Transverse colon (tissue), 4 donors: ENCODE measurements at regions not wholly inside any gene's neighbourhood (a gene's known extent, or its start where the extent isn't known, plus 50 kb on each side); places are given as distances from the start of the nearest gene placed in this dataset.

Experiments
- DNase-seq: peaks from one replicate; pipeline ENCODE4 v3.0.0-alpha.2; 2019
- H3K27ac ChIP-seq, 4 donors: fragments of 200-600 bp; sonication (generic); 2 replicates each; pipeline ENCODE4 v1.5.1; 2016 to 2018; ENCODE audit warnings: inconsistent platforms in 4 of 4
- H3K27me3 ChIP-seq: fragments of 200-600 bp; sonication (generic); 2 replicates; pipeline ENCODE4 v1.5.1; 2017; ENCODE audit warnings: inconsistent platforms
- H3K36me3 ChIP-seq, 4 donors: fragments of 200-600 bp; sonication (generic); 2 replicates each; pipeline ENCODE4 v1.5.1; 2017 to 2019; ENCODE audit warnings: inconsistent platforms in 4 of 4
- H3K4me1 ChIP-seq, 4 donors: fragments of 200-600 bp; sonication (generic); 2 replicates each; pipeline ENCODE4 v1.5.1; 2017 to 2020; ENCODE audit warnings: inconsistent platforms in 4 of 4
- H3K4me3 ChIP-seq, 4 donors: fragments of 200-600 bp; sonication (generic); 1 replicate in 1 of 4; 2 replicates in 3 of 4; pipeline versions ENCODE4 v1.5.1 to v1.6.1; 2017 to 2019; ENCODE audit warnings: inconsistent platforms in 4 of 4
- H3K9me3 ChIP-seq, 2 donors: fragments of 200-600 bp; sonication (generic); 2 replicates each; pipeline ENCODE4 v1.5.1; 2017 to 2019; ENCODE audit warnings: inconsistent platforms in 2 of 2
- EP300 ChIP-seq: sonication (generic); formaldehyde crosslinking; IDR thresholded peaks from one replicate; pipeline ENCODE4 v1.6.1; 2017; ENCODE audit warnings: antibody characterized with exemption, low read depth
- POLR2A ChIP-seq: fragments of 450-650 bp; IDR thresholded peaks from one replicate; pipeline ENCODE4 v1.6.1; 2016; ENCODE audit warnings: antibody characterized with exemption, mild to moderate bottlenecking, moderate library complexity
- POLR2AphosphoS5 ChIP-seq, 3 donors: sonication (generic); formaldehyde crosslinking; IDR thresholded peaks; one replicate each; pipeline ENCODE4 v1.6.1; 2016; ENCODE audit warnings: antibody characterized with exemption in 3 of 3
- WGBS, 2 donors: methylation state at CpG; one replicate each; pipeline ENCODE4 v1.1.5; 2018; ENCODE audit warnings: low coverage in 1 of 2; 5-methylcytosine and 5-hydroxymethylcytosine counted together
- in situ Hi-C, 4 donors: fragments of 200-750 bp; cut with MboI; loops; one replicate each; pipeline versions ENCODE4 v1.15.0 to v1.15.1; 2017; ENCODE audit warnings: low sequenced_read_pairs in 3 of 4, low pct_ligation_motif_present in 1 of 4, low pct_unique_long_range_greater_than_20kb in 1 of 4
- intact Hi-C: fragments of 100-400 bp; cut with DNase I; formaldehyde crosslinking; loops from one replicate; pipeline ENCODE4 v1.15.1; 2023; ENCODE audit warnings: low total_unique reads
- TF ChIP-seq, protein P1 (sequence below), 5 experiments: fragments of 200-600 bp in 3 of 5; fragments of 450-650 bp in 2 of 5; sonication (generic) in 3 of 5; IDR thresholded peaks; 1 replicate in 2 of 5; 2 replicates in 3 of 5; pipeline ENCODE4 v1.5.1; 2016 to 2017; ENCODE audit warnings: antibody characterized with exemption in 5 of 5, inconsistent platforms in 3 of 5, mild to moderate bottlenecking in 2 of 5, moderate library complexity in 1 of 5

DNA sequence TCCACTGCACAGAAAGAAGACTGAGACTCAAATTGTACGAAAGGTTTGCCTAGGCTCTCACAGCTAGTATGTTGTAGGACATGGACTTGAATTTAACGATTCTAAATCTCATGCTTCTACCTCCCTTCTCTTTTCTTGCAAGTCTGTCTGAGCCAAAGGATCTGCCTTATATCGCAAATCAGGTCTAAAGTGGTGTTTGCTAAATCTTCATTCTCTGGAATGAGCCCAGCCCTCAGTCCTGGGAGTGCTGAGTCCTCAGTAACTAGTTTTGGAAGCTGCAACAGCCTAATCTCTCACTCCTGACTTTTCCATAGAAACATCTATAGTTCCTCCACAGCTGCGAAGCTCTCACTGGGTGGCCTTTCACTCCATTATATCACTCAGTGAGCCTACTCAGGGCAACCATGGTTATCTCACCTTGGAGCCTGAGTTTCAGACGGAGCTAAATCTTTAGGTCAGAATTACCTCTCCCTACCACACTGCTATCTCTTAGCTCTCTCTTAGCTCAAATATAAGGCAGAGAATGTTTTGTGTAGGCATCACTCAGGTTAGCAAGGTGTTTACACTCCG lies 575.5 kb upstream of the C16orf82 start:
- TF ChIP-seq, protein P1, sequence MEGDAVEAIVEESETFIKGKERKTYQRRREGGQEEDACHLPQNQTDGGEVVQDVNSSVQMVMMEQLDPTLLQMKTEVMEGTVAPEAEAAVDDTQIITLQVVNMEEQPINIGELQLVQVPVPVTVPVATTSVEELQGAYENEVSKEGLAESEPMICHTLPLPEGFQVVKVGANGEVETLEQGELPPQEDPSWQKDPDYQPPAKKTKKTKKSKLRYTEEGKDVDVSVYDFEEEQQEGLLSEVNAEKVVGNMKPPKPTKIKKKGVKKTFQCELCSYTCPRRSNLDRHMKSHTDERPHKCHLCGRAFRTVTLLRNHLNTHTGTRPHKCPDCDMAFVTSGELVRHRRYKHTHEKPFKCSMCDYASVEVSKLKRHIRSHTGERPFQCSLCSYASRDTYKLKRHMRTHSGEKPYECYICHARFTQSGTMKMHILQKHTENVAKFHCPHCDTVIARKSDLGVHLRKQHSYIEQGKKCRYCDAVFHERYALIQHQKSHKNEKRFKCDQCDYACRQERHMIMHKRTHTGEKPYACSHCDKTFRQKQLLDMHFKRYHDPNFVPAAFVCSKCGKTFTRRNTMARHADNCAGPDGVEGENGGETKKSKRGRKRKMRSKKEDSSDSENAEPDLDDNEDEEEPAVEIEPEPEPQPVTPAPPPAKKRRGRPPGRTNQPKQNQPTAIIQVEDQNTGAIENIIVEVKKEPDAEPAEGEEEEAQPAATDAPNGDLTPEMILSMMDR (IDR thresholded peaks at IDR 0.05): no peak
- TF ChIP-seq EP300: no peak
- TF ChIP-seq POLR2AphosphoS5 (IDR thresholded peaks at IDR 0.05): no peak
- TF ChIP-seq POLR2A: no peak

DNA sequence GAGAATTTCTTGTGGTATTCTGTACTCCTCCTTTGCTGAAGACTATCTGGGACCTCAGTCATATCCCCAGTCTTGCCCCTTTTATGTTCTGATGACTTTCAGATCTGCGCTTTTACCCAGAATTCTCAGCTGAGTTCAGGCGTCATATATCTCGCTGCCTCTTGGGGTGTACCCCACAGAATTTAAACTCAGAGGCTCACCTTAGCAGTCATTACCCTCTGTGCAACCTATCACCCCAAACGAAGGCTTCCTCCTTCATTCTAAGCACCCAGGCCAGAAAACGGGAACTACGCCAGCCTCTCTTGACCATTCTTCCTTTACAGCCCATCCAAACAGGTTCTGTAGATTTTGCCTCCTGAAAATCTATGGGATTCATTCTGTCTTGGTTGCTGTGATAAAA lies 574.8 kb upstream of the C16orf82 start:
- TF ChIP-seq EP300 (no peak), POLR2A (no peak), POLR2AphosphoS5 (IDR thresholded peaks at IDR 0.05) (no peak)
- TF ChIP-seq, protein P1 (IDR thresholded peaks at IDR 0.05): no peak

More for the DNA sequence above, 575.5 kb upstream of the C16orf82 start:
- Histone ChIP-seq H3K4me1 (no peaks in the 10 kb centered on the region), H3K36me3 (no peaks in the 10 kb centered on the region), H3K9me3 (no peaks in the 10 kb centered on the region), H3K27me3 (no peaks in the 10 kb centered on the region), H3K27ac (no peak overlapping the region), H3K4me3 (no peak overlapping the region)
- 74 to 92% methylated on average over 2 to 6 of the region's 6 CpGs for WGBS, 2 donors
- no peak for DNase-seq
- intact Hi-C loops (no loop called here), in situ Hi-C loops (no loop called here)

DNA sequence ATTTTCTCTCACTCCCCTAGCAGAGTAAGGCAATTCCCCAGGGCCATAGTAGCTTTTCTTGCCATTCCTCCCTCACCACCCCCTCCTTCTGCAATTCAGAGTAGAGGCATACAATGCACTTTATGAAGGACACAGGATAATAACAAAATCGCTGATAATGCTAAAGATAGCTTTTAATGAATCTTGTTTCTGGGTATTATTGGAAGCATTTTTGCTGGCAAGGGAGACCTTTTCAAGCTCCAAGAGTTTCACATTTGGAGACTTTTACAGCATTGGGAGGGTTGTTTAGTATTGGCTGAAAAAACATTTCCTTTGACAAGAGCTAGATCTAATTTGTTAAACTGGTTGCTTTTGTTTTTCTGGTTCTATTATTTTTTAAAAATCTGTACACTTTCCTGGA lies 573.0 kb upstream of the C16orf82 start:
- Histone ChIP-seq H3K27me3 (no peaks in the 10 kb centered on the region), H3K27ac (no peak overlapping the region), H3K4me1 (no peaks in the 10 kb centered on the region), H3K36me3 (no peaks in the 10 kb centered on the region), H3K4me3 (no peak overlapping the region), H3K9me3 (no peaks in the 10 kb centered on the region)
- DNase-seq: no peak
- TF ChIP-seq POLR2AphosphoS5 (IDR thresholded peaks at IDR 0.05) (no peak), EP300 (no peak), POLR2A (no peak)
- TF ChIP-seq, protein P1 (IDR thresholded peaks at IDR 0.05): no peak
- WGBS, 2 donors: 45 to 78% methylated on average over 1 of the region's 1 CpG
- in situ Hi-C loops (no loop called here), intact Hi-C loops (no loop called here)

More for the DNA sequence above, 574.8 kb upstream of the C16orf82 start:
- DNase-seq: no peak
- no peak overlapping the region for H3K27ac ChIP-seq
- H3K4me3 ChIP-seq: no peak overlapping the region
- H3K9me3 ChIP-seq: no peaks in the 10 kb centered on the region
- in situ Hi-C loops: no loop called here
- H3K27me3 ChIP-seq: no peaks in the 10 kb centered on the region
- H3K36me3 ChIP-seq: no peaks in the 10 kb centered on the region
- 78 to 97% methylated on average over 6 of the region's 6 CpGs for WGBS, 2 donors
- no peaks in the 10 kb centered on the region for H3K4me1 ChIP-seq
- intact Hi-C loops: no loop called here

DNA sequence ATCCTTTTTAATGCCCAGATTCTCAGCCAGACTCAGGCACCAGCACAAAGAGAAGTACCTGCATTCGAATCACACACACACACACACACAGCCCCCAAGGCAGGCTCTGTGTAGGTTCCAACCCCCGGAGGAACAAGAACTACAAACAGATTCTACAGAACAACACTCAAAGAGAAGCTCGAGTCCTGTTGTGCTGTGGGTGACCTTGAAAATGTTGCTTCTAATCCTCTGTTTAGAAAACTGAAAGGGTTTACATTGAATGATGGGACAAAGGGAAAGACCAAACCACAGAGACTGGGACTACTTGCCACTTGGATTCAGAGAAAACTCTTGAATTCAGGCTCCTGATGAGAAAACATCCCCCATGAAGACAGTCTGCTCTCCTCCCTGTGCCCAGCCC lies 568.8 kb upstream of the C16orf82 start:
- no peak for DNase-seq
- TF ChIP-seq EP300 (no peak), POLR2AphosphoS5 (IDR thresholded peaks at IDR 0.05) (no peak), POLR2A (no peak)
- WGBS, 2 donors: 54% methylated on average over 3 of the region's 3 CpGs; no CpG with 5 or more reads in 1 of the 2 donors
- in situ Hi-C loops (no loop called here), intact Hi-C loops (no loop called here)
- H3K4me3 ChIP-seq: no peak overlapping the region
- H3K4me1 ChIP-seq: no peaks in the 10 kb centered on the region
- H3K27ac ChIP-seq: no peak overlapping the region
- H3K27me3 ChIP-seq: no peaks in the 10 kb centered on the region
- H3K9me3 ChIP-seq: no peaks in the 10 kb centered on the region
- H3K36me3 ChIP-seq: no peaks in the 10 kb centered on the region

DNA sequence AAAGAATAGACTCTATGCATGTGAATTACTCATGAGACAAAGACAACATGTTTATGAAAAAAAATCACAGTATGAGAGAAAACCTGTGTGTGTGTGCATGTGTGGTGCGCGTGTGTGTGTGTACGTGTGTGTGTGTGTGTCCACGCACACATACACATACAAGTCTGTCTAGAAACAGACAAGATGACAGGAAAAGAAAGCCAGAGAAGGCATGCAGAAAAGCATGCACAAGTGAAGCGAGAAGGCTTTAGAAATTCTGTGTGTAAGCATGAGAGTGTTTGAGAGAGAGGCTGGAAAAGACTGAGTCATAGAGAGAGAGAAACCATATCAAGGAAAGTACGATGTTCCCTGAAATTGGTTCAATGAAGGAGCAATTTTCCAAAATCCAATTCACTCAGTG lies 566.4 kb upstream of the C16orf82 start:
- no peak for DNase-seq
- intact Hi-C loops: no loop called here

More for the DNA sequence above, 566.4 kb upstream of the C16orf82 start:
- 82 to 89% methylated on average over 5 to 6 of the region's 6 CpGs for WGBS, 2 donors
- H3K9me3 ChIP-seq: no peaks in the 10 kb centered on the region
- no peak overlapping the region for H3K4me3 ChIP-seq
- no peaks in the 10 kb centered on the region for H3K36me3 ChIP-seq
- no peak overlapping the region for H3K27ac ChIP-seq
- H3K27me3 ChIP-seq: no peaks in the 10 kb centered on the region
- TF ChIP-seq POLR2A (no peak), EP300 (no peak), POLR2AphosphoS5 (IDR thresholded peaks at IDR 0.05) (no peak)
- TF ChIP-seq, protein P1 (IDR thresholded peaks at IDR 0.05): no peak
- H3K4me1 ChIP-seq: no peaks in the 10 kb centered on the region
- in situ Hi-C loops: no loop called here
